Mesendoderm (in vitro differentiated cells): ENCODE measurements at regions not wholly inside any gene's neighbourhood (a gene's known extent, or its start where the extent isn't known, plus 50 kb on each side); places are given as distances from the start of the nearest gene placed in this dataset.

ENCODE experiments used
- DNase-seq: peaks from one replicate; pipeline ENCODE4 v3.0.0; 2013
- H2AK5ac ChIP-seq: 2 replicates; pipeline ENCODE4 v1.6.1; 2013; ENCODE audit warnings: low read length, inconsistent platforms
- H2BK120ac ChIP-seq: 2 replicates; pipeline ENCODE4 v1.6.1; 2013; ENCODE audit warnings: low read depth, mild to moderate bottlenecking, low read length, moderate library complexity, mixed read lengths
- H2BK15ac ChIP-seq: replicated peaks from 2 replicates; pipeline ENCODE4 v1.6.1; 2013; ENCODE audit warnings: low read depth, mild to moderate bottlenecking, moderate library complexity
- H2BK5ac ChIP-seq: 2 replicates; pipeline ENCODE4 v1.6.1; 2013; ENCODE audit warnings: low read length, inconsistent platforms
- H3K18ac ChIP-seq: 2 replicates; pipeline ENCODE4 v1.6.1; 2013; ENCODE audit warnings: mild to moderate bottlenecking, low read length, mixed read lengths
- H3K23ac ChIP-seq: one replicate; pipeline ENCODE4 v1.6.1; 2013; ENCODE audit warnings: low read length
- H3K27ac ChIP-seq: 2 replicates; pipeline ENCODE4 v1.5.1; 2013; ENCODE audit warnings: low read depth, mild to moderate bottlenecking, inconsistent platforms, low read length, moderate library complexity
- H3K27me3 ChIP-seq: 2 replicates; pipeline ENCODE4 v1.6.1; 2013; ENCODE audit warnings: low read length, control low read depth, mild to moderate bottlenecking, inconsistent platforms; ENCODE audit not compliant: insufficient read depth, poor library complexity
- H3K36me3 ChIP-seq: 2 replicates; pipeline ENCODE4 v1.6.1; 2013; ENCODE audit warnings: low read length, inconsistent platforms; ENCODE audit not compliant: control insufficient read depth, insufficient read depth
- H3K4ac ChIP-seq: one replicate; pipeline ENCODE4 v1.6.1; 2013; ENCODE audit warnings: low read depth, mild to moderate bottlenecking, low read length, moderate library complexity
- H3K4me1 ChIP-seq: 2 replicates; pipeline ENCODE4 v1.6.1; 2013; ENCODE audit warnings: low read depth, low read length, inconsistent platforms; ENCODE audit not compliant: control insufficient read depth
- H3K4me2 ChIP-seq: 2 replicates; pipeline ENCODE4 v1.6.1; 2013; ENCODE audit warnings: low read length
- H3K4me3 ChIP-seq: 2 replicates; pipeline ENCODE4 v1.5.1; 2013; ENCODE audit warnings: mild to moderate bottlenecking, low read length
- H3K56ac ChIP-seq: one replicate; pipeline ENCODE4 v1.6.1; 2013; ENCODE audit warnings: low read length
- H3K79me1 ChIP-seq: 2 replicates; pipeline ENCODE4 v1.6.1; 2013; ENCODE audit warnings: low read length, inconsistent platforms
- H3K79me2 ChIP-seq: 2 replicates; pipeline ENCODE4 v1.6.1; 2013; ENCODE audit warnings: mild to moderate bottlenecking, low read length; ENCODE audit not compliant: control insufficient read depth, insufficient read depth
- H3K9ac ChIP-seq: 2 replicates; pipeline ENCODE4 v1.6.1; 2013; ENCODE audit warnings: low read length, inconsistent platforms
- H4K5ac ChIP-seq: one replicate; pipeline ENCODE4 v1.6.1; 2013; ENCODE audit warnings: low read length
- H4K8ac ChIP-seq: one replicate; pipeline ENCODE4 v1.6.1; 2013; ENCODE audit warnings: low read depth, mild to moderate bottlenecking, control low read depth, low read length, moderate library complexity
- WGBS: extraction: QIAGEN DNeasy Blood & Tissue Kit; methylation state at CpG from one replicate; pipeline ENCODE4 v1.1.7; 2013; ENCODE audit warnings: low lambda C conversion rate, missing lambda C conversion rate; ENCODE audit not compliant: insufficient coverage; ENCODE audit errors: extremely low coverage; 5-methylcytosine and 5-hydroxymethylcytosine counted together

DNA sequence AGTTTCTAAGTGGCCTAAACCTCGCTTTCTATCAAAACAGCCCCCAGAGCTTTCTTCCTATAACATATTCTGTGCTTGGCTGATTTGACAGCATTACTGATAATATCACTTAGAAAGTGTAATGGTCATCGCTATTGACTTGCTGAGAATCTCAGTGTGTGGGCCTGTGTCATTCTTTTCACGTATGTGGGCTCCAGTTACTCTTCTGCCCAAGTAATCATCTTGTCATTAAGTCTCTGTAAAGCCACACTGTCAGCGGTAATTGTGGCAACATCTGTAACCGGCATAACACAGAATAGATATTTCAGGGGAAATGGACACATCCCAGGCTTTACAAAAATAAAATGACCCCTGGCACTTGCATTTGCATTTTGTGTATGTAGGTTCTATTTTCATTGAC is 313.6 kb upstream of the LMCD1 start:
- H2BK15ac ChIP-seq = no peak overlapping the region
- no peaks in the 10 kb centered on the region for H3K36me3 ChIP-seq
- H3K4me3 ChIP-seq = no peak overlapping the region
- no CpG with 5 or more reads among the region's 5 CpGs for WGBS
- no peaks in the 10 kb centered on the region for H3K27me3 ChIP-seq
- DNase-seq = no peak
- H3K27ac ChIP-seq = no peak overlapping the region
- H2BK120ac ChIP-seq = peak overlapping the region; percentile 80
- H3K79me1 ChIP-seq = no peaks in the 10 kb centered on the region
- H3K4me1 ChIP-seq = peaks cover 4% of the 10 kb centered on the region
- H2BK5ac ChIP-seq = no peak overlapping the region
- no peak overlapping the region for H3K4me2 ChIP-seq
- H4K8ac ChIP-seq = no peak overlapping the region
- H3K79me2 ChIP-seq = no peaks in the 10 kb centered on the region
- H3K23ac ChIP-seq = no peak overlapping the region
- H3K56ac ChIP-seq = no peak overlapping the region
- peak overlapping the region; percentile 94 for H3K4ac ChIP-seq
- no peak overlapping the region for H2AK5ac ChIP-seq
- H3K18ac ChIP-seq = peak overlapping the region; percentile 68
- no peak overlapping the region for H3K9ac ChIP-seq
- H4K5ac ChIP-seq = no peak overlapping the region

DNA sequence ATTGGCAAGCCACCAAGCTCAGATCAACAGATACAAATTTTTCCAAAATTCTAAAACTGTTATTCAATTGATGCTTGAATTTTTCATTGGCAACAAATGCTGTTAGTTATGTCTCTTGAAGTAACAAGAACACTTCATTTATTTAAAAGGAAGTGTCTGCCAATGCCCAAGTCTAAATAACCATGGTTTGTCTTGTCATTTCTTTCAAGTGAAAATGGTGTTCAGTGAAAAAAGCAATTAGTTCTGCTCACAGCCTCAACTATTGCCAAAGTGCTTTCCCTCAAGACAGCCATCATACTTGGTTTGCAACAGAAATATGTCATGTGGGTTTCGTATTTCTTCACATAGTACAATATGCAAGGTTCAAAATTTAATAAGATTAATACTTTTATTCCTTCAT is 312.6 kb upstream of the LMCD1 start:
- Histone ChIP-seq H2BK120ac (no peak overlapping the region), H3K36me3 (no peaks in the 10 kb centered on the region), H3K23ac (no peak overlapping the region), H3K79me1 (no peaks in the 10 kb centered on the region), H3K27me3 (no peaks in the 10 kb centered on the region), H4K8ac (no peak overlapping the region), H3K4me3 (no peak overlapping the region), H3K27ac (no peak overlapping the region), H3K56ac (no peak overlapping the region), H3K9ac (no peak overlapping the region), H3K4ac (no peak overlapping the region), H2BK15ac (no peak overlapping the region), H3K18ac (no peak overlapping the region), H2AK5ac (no peak overlapping the region), H3K4me1 (peaks cover 4% of the 10 kb centered on the region), H4K5ac (no peak overlapping the region), H3K79me2 (no peaks in the 10 kb centered on the region), H2BK5ac (no peak overlapping the region), H3K4me2 (no peak overlapping the region)
- no CpG with 5 or more reads among the region's 1 CpG for WGBS
- DNase-seq = no peak

DNA sequence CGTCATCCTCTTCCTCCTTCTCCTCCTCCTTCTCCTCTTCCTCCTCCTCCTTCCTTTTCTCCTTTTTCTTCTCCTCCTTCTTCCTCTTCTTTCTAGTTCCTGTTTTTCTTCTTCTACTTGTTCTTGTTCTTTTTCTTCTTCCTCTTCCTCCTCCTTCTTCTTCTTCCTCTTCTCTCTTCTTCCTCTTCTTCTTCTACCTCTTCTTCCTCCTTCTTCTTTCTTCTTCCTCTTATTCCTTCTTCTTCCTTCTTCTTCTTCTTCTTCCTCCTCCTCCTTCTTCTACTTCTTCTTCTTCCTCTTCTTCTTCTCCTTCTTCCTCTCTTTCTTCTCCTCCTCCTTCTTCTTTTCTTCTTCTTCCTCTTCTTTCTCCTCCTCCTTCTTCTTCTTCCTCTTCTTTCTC is 310.2 kb upstream of the LMCD1 start:
- no peak for DNase-seq
- H3K36me3 ChIP-seq = no peaks in the 10 kb centered on the region
- no peaks in the 10 kb centered on the region for H3K79me1 ChIP-seq
- no peak overlapping the region for H2BK120ac ChIP-seq
- H3K27ac ChIP-seq = no peak overlapping the region
- no peak overlapping the region for H3K56ac ChIP-seq
- H3K4ac ChIP-seq = no peak overlapping the region
- no peak overlapping the region for H3K18ac ChIP-seq
- no peaks in the 10 kb centered on the region for H3K27me3 ChIP-seq
- H4K8ac ChIP-seq = no peak overlapping the region
- no peak overlapping the region for H3K9ac ChIP-seq
- H4K5ac ChIP-seq = no peak overlapping the region
- no peak overlapping the region for H3K23ac ChIP-seq
- H3K4me1 ChIP-seq = no peaks in the 10 kb centered on the region
- H3K4me3 ChIP-seq = no peak overlapping the region
- WGBS = no CpG with 5 or more reads among the region's 1 CpG
- H2BK15ac ChIP-seq = no peak overlapping the region
- no peak overlapping the region for H2BK5ac ChIP-seq
- H3K4me2 ChIP-seq = no peak overlapping the region
- H2AK5ac ChIP-seq = no peak overlapping the region
- H3K79me2 ChIP-seq = no peaks in the 10 kb centered on the region

DNA sequence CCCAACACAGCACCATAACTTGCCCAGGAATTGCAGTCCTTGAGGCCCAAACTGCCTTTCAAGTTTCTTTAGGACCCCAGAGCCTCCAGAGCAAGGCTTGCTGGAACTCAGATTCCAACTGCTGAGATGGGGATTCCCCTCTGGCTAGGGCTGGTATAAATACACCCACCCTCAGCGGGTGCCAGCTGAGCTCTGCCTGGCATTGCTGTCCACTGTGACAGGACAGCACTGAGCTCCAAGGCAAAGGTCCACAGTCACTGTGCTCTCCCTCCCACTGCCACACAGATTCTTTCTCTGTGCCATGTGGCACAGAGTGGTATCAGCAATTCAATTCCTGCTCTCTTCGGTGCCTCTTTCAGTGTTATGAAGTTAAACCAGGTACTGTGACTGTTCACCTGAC is 304.2 kb upstream of the LMCD1 start:
- Histone ChIP-seq H3K79me1 (no peaks in the 10 kb centered on the region), H3K4me2 (no peak overlapping the region), H3K27ac (no peak overlapping the region), H3K9ac (no peak overlapping the region), H2AK5ac (no peak overlapping the region), H4K8ac (no peak overlapping the region), H3K79me2 (no peaks in the 10 kb centered on the region), H3K4ac (no peak overlapping the region), H3K4me1 (no peaks in the 10 kb centered on the region), H3K27me3 (no peaks in the 10 kb centered on the region), H3K18ac (no peak overlapping the region), H2BK15ac (no peak overlapping the region), H4K5ac (no peak overlapping the region), H3K56ac (no peak overlapping the region), H2BK120ac (no peak overlapping the region), H3K36me3 (no peaks in the 10 kb centered on the region), H3K23ac (no peak overlapping the region), H3K4me3 (no peak overlapping the region), H2BK5ac (no peak overlapping the region)
- no CpG with 5 or more reads among the region's 2 CpGs for WGBS
- no peak for DNase-seq

DNA sequence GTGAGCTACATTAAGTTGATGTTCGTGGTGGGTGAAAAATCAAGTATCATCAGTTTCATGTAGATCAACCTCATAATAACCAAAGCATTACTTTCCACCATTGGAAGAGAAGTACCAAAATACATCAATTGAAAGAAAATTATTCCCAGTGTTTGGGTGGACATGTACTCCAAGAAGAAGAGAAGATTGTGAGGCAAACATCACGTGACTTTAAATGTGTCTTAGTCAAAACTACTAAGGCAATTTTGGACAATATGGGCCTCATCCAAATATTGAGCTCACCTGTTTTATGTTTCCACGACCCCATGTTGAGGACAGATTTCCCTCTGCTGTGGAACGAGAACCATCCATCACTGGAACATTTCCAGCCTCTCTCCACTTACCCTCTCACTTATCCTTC is 303.0 kb upstream of the LMCD1 start:
- Histone ChIP-seq H3K4ac (no peak overlapping the region), H3K23ac (no peak overlapping the region), H3K79me1 (no peaks in the 10 kb centered on the region), H3K18ac (no peak overlapping the region), H3K9ac (no peak overlapping the region), H4K5ac (no peak overlapping the region), H3K27me3 (no peaks in the 10 kb centered on the region), H3K56ac (no peak overlapping the region), H2AK5ac (peak overlapping the region; percentile 18), H3K4me3 (no peak overlapping the region), H3K27ac (no peak overlapping the region), H3K79me2 (no peaks in the 10 kb centered on the region), H2BK5ac (no peak overlapping the region), H2BK120ac (no peak overlapping the region), H3K4me2 (no peak overlapping the region), H4K8ac (no peak overlapping the region), H2BK15ac (no peak overlapping the region), H3K4me1 (no peaks in the 10 kb centered on the region), H3K36me3 (no peaks in the 10 kb centered on the region)
- WGBS = no CpG with 5 or more reads among the region's 4 CpGs
- no peak for DNase-seq

DNA sequence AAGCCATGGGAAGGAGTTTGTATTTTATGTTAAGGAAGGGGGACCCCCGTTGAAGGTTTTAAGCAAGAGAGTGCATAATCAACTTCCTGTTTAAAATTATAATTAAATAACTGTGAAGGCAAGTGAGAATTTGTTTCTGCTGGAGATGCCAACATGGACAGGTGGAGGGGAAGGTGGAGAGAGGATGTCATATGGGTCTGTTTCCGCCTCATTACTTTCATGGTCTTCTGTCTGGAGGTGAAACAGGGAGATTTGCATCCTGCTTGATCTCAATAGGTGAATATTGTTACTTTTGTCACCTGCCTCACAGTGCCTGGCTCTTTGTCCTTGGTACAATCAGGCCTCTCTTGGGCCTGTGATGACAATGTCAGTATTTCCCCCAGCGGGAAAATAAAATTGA is 300.6 kb upstream of the LMCD1 start:
- no CpG with 5 or more reads among the region's 3 CpGs for WGBS
- H3K23ac ChIP-seq = no peak overlapping the region
- no peak overlapping the region for H2BK5ac ChIP-seq
- no peak overlapping the region for H2BK15ac ChIP-seq
- H3K18ac ChIP-seq = no peak overlapping the region
- no peak overlapping the region for H3K9ac ChIP-seq
- no peak overlapping the region for H3K4me3 ChIP-seq
- no peaks in the 10 kb centered on the region for H3K79me2 ChIP-seq
- H3K79me1 ChIP-seq = no peaks in the 10 kb centered on the region
- no peak for DNase-seq
- no peaks in the 10 kb centered on the region for H3K4me1 ChIP-seq
- H4K8ac ChIP-seq = no peak overlapping the region
- no peak overlapping the region for H4K5ac ChIP-seq
- no peak overlapping the region for H3K4ac ChIP-seq
- no peak overlapping the region for H3K4me2 ChIP-seq
- no peaks in the 10 kb centered on the region for H3K27me3 ChIP-seq
- no peak overlapping the region for H3K56ac ChIP-seq
- no peak overlapping the region for H2AK5ac ChIP-seq
- H3K27ac ChIP-seq = no peak overlapping the region
- H2BK120ac ChIP-seq = no peak overlapping the region
- no peaks in the 10 kb centered on the region for H3K36me3 ChIP-seq
